GM11168 (cell line): ENCODE measurements at regions not wholly inside any gene's neighbourhood (a gene's known extent, or its start where the extent isn't known, plus 50 kb on each side); places are given as distances from the start of the nearest gene placed in this dataset.
"Not testable (repeated sequence)": the region's sequence is repeated elsewhere in the genome, so short reads cannot be mapped to it uniquely, and the experiment has no call there.

Experiments
- in situ Hi-C: fragments of 300-500 bp; cut with MboI; formaldehyde crosslinking; loops from one replicate; pipeline ENCODE4 v1.12.0; 2022; ENCODE audit warnings: low sequenced_read_pairs; ENCODE audit not compliant: unreplicated experiment

GRCh38 chr11:90698238-90698637 lies 475.4 kb upstream of the CHORDC1 start:
- in situ Hi-C loops = no loop called here

GRCh38 chr11:90675496-90675895 lies 452.6 kb upstream of the CHORDC1 start:
- in situ Hi-C loops = not testable (repeated sequence)

GRCh38 chr11:90669094-90669493 lies 446.2 kb upstream of the CHORDC1 start:
- in situ Hi-C loops = no loop called here

GRCh38 chr11:90668502-90668901 lies 445.7 kb upstream of the CHORDC1 start:
- in situ Hi-C loops = no loop called here

- in situ Hi-C loops = no loop called here
Observed at GRCh38 chr11:90661233-90661632, 438.4 kb upstream of the CHORDC1 start.

- in situ Hi-C loops = no loop called here
Observed at GRCh38 chr11:90656171-90656570, 433.3 kb upstream of the CHORDC1 start.

- in situ Hi-C loops = no loop called here
Observed at GRCh38 chr11:90650153-90650552, 427.3 kb upstream of the CHORDC1 start.

- in situ Hi-C loops = no loop called here
Observed at GRCh38 chr11:90646706-90647105, 423.9 kb upstream of the CHORDC1 start.

- in situ Hi-C loops = no loop called here
Observed at GRCh38 chr11:90646266-90646665, 423.4 kb upstream of the CHORDC1 start.

GRCh38 chr11:90639461-90639993 lies 416.7 kb upstream of the CHORDC1 start:
- in situ Hi-C loops = no loop called here

GRCh38 chr11:90635886-90636285 lies 413.0 kb upstream of the CHORDC1 start:
- in situ Hi-C loops = no loop called here

- in situ Hi-C loops = no loop called here
Observed at GRCh38 chr11:90635151-90635550, 412.3 kb upstream of the CHORDC1 start.

GRCh38 chr11:90630176-90630575 lies 407.3 kb upstream of the CHORDC1 start:
- in situ Hi-C loops = no loop called here

- in situ Hi-C loops = no loop called here
Observed at GRCh38 chr11:90629229-90629806, 406.5 kb upstream of the CHORDC1 start.

GRCh38 chr11:90614318-90614717 lies 391.5 kb upstream of the CHORDC1 start:
- in situ Hi-C loops = no loop called here

- in situ Hi-C loops = not testable (repeated sequence)
Observed at GRCh38 chr11:90613037-90613436, 390.2 kb upstream of the CHORDC1 start.

GRCh38 chr11:90606721-90607120 lies 383.9 kb upstream of the CHORDC1 start:
- in situ Hi-C loops = no loop called here

- in situ Hi-C loops = no loop called here
Observed at GRCh38 chr11:90601261-90601660, 378.4 kb upstream of the CHORDC1 start.

- in situ Hi-C loops = no loop called here
Observed at GRCh38 chr11:90594658-90595057, 371.8 kb upstream of the CHORDC1 start.

GRCh38 chr11:90593099-90593498 lies 370.2 kb upstream of the CHORDC1 start:
- in situ Hi-C loops = no loop called here

- in situ Hi-C loops = no loop called here
Observed at GRCh38 chr11:90590286-90590685, 367.4 kb upstream of the CHORDC1 start.

- in situ Hi-C loops = no loop called here
Observed at GRCh38 chr11:90589735-90590134, 366.9 kb upstream of the CHORDC1 start.
